Activated CD4-positive, alpha-beta T cell treated with anti-CD3 and anti-CD28 coated beads, Interleukin-2, amount 10 ng/mL, durations not matched to agents 24 days and 14 days (primary cell): ENCODE measurements at regions not wholly inside any gene's neighbourhood (a gene's known extent, or its start where the extent isn't known, plus 50 kb on each side); places are given as distances from the start of the nearest gene placed in this dataset.

Experiments used
- DNase-seq: peaks from one replicate; pipeline ENCODE4 v3.0.0; 2022
- H3K27ac Mint-ChIP-seq: one replicate; pipeline ENCODE4 v1.8.0; 2022; ENCODE audit warnings: mild to moderate bottlenecking, mixed read lengths
- H3K27me3 Mint-ChIP-seq: one replicate; pipeline ENCODE4 v1.8.0; 2022; ENCODE audit warnings: mixed read lengths
- H3K36me3 Mint-ChIP-seq: one replicate; pipeline ENCODE4 v1.8.0; 2022; ENCODE audit warnings: low read depth, mild to moderate bottlenecking, mixed read lengths
- H3K4me1 Mint-ChIP-seq: one replicate; pipeline ENCODE4 v1.8.0; 2021; ENCODE audit warnings: mixed read lengths
- H3K4me3 Mint-ChIP-seq: one replicate; pipeline ENCODE4 v1.8.0; 2022; ENCODE audit warnings: mild to moderate bottlenecking, moderate library complexity, mixed read lengths
- H3K9me3 Mint-ChIP-seq: one replicate; pipeline ENCODE4 v1.8.0; 2021; ENCODE audit warnings: mixed read lengths
- intact Hi-C: fragments of 100-400 bp; cut with micrococcal nuclease; formaldehyde crosslinking; loops from one replicate; pipeline ENCODE4 v1.15.1; 2023

- Mint-ChIP-seq H3K27me3 (no peaks in the 10 kb centered on the region), H3K4me1 (no peaks in the 10 kb centered on the region), H3K27ac (no peak overlapping the region), H3K9me3 (no peaks in the 10 kb centered on the region), H3K4me3 (no peak overlapping the region), H3K36me3 (no peaks in the 10 kb centered on the region)
- no peak for DNase-seq
- intact Hi-C loops: no loop called here
Observed at GRCh38 chr6:147903321-147903720, 394.8 kb downstream of the SAMD5 start.

- H3K9me3 Mint-ChIP-seq: no peaks in the 10 kb centered on the region
- H3K27me3 Mint-ChIP-seq: no peaks in the 10 kb centered on the region
- H3K4me3 Mint-ChIP-seq: no peak overlapping the region
- no peak for DNase-seq
- no peaks in the 10 kb centered on the region for H3K4me1 Mint-ChIP-seq
- no peak overlapping the region for H3K27ac Mint-ChIP-seq
- intact Hi-C loops: no loop called here
- no peaks in the 10 kb centered on the region for H3K36me3 Mint-ChIP-seq
Observed at GRCh38 chr6:147903931-147904330, 395.4 kb downstream of the SAMD5 start.

DNA sequence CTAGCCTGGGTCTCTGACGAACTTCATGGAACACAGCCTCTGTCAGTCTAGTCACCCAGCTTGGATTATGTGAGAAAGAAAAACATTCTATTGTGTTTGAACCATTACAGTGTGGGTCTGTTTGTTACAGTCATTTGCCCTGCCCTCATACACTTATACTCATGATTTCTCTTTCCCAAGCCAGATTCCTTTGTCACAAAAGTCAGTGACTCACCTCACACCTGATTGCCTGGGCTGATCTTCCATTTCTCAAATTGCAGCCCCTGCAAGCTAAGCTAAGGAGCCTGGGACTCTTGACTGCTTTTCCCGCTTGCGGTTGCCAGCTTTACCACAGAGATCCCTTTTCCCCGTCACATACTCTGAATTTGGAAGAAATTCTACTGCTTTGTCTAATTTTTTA lies 395.9 kb downstream of the SAMD5 start:
- Mint-ChIP-seq H3K9me3 (no peaks in the 10 kb centered on the region), H3K36me3 (no peaks in the 10 kb centered on the region), H3K4me3 (no peak overlapping the region), H3K27ac (no peak overlapping the region), H3K4me1 (no peaks in the 10 kb centered on the region), H3K27me3 (no peaks in the 10 kb centered on the region)
- DNase-seq: no peak
- intact Hi-C loops: no loop called here

GRCh38 chr6:147905711-147906110 lies 397.2 kb downstream of the SAMD5 start:
- Mint-ChIP-seq H3K27ac (no peak overlapping the region), H3K27me3 (no peaks in the 10 kb centered on the region), H3K36me3 (no peaks in the 10 kb centered on the region), H3K4me1 (no peaks in the 10 kb centered on the region), H3K9me3 (no peaks in the 10 kb centered on the region), H3K4me3 (no peak overlapping the region)
- DNase-seq: no peak
- intact Hi-C loops: no loop called here

DNA sequence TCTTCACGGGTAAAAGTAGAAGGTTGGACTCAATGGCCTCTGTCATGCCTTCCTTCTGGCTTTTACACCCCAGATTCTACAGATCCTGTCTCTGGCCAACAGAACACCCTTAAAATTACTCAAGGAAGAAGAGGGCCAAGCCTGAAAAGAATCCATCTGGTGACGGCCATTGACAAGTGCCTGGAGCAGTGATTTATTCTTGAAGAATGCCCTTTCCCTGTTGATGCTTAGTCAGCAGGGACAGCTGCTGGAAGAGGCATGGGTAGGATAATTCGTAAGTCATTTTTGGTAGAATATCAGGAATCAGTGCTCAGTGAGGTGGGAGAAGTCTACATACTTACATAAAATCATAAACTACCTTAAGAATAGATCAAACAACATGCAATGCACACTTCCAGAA lies 397.9 kb downstream of the SAMD5 start:
- H3K27ac Mint-ChIP-seq: no peak overlapping the region
- no peaks in the 10 kb centered on the region for H3K4me1 Mint-ChIP-seq
- H3K9me3 Mint-ChIP-seq: no peaks in the 10 kb centered on the region
- DNase-seq: no peak
- H3K27me3 Mint-ChIP-seq: no peaks in the 10 kb centered on the region
- intact Hi-C loops: no loop called here
- no peaks in the 10 kb centered on the region for H3K36me3 Mint-ChIP-seq
- H3K4me3 Mint-ChIP-seq: no peak overlapping the region

DNA sequence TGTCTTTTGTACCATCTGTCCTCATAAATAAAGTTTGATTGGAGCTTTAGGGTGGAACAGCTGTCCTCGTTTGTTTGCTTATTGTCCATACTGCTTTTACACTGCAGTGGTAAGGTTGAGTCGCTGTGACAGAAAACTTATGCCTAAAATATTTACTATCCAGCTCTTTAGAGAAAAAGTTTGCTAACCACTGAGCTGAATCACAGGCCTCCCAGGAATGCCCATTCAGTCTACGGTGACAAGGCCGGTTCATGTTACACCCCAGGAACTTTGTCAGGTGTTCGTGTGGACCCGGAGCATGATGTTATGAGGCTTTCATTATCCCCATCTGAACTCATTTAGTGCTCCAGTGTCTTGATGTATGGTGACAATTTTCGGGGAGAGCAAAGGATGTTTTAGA lies 401.1 kb downstream of the SAMD5 start:
- no peaks in the 10 kb centered on the region for H3K27me3 Mint-ChIP-seq
- DNase-seq: no peak
- H3K4me1 Mint-ChIP-seq: no peaks in the 10 kb centered on the region
- intact Hi-C loops: no loop called here
- H3K4me3 Mint-ChIP-seq: no peak overlapping the region
- no peaks in the 10 kb centered on the region for H3K36me3 Mint-ChIP-seq
- H3K27ac Mint-ChIP-seq: no peak overlapping the region
- peaks cover under 1% of the 10 kb centered on the region for H3K9me3 Mint-ChIP-seq

- no peaks in the 10 kb centered on the region for H3K27me3 Mint-ChIP-seq
- H3K27ac Mint-ChIP-seq: no peak overlapping the region
- no peak for DNase-seq
- no peak overlapping the region for H3K4me3 Mint-ChIP-seq
- intact Hi-C loops: no loop called here
- peaks cover 4% of the 10 kb centered on the region for H3K9me3 Mint-ChIP-seq
- H3K36me3 Mint-ChIP-seq: no peaks in the 10 kb centered on the region
- no peaks in the 10 kb centered on the region for H3K4me1 Mint-ChIP-seq
Observed at GRCh38 chr6:147910281-147910680, 401.8 kb downstream of the SAMD5 start.

- no peaks in the 10 kb centered on the region for H3K36me3 Mint-ChIP-seq
- H3K4me1 Mint-ChIP-seq: no peaks in the 10 kb centered on the region
- no peak overlapping the region for H3K4me3 Mint-ChIP-seq
- intact Hi-C loops: no loop called here
- H3K9me3 Mint-ChIP-seq: peaks cover 4% of the 10 kb centered on the region
- no peak for DNase-seq
- no peaks in the 10 kb centered on the region for H3K27me3 Mint-ChIP-seq
- H3K27ac Mint-ChIP-seq: no peak overlapping the region
Observed at GRCh38 chr6:147911057-147911456, 402.6 kb downstream of the SAMD5 start.

- Mint-ChIP-seq H3K9me3 (peaks cover 4% of the 10 kb centered on the region), H3K27me3 (no peaks in the 10 kb centered on the region), H3K27ac (no peak overlapping the region)
Observed at GRCh38 chr6:147911686-147912085, 403.2 kb downstream of the SAMD5 start.

DNA sequence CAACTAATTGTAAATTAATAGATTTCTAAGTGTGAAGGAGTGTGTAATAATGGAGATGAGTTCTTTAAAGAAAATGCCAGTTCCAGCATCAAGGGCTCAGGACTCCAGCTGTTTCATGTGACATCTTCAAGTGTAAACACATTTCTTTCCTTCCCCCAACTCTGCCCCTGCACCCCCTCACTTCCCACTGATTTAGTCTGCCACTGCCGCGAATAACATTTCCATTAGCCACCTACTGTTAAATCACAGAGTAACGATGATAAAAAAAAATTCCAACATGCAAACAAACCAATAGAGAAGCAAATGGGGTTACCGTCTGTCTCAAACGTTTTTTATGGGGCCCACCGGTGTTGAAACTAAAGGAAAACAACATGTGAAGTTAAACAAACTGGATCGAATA lies 414.3 kb downstream of the SAMD5 start:
- Mint-ChIP-seq H3K36me3 (no peaks in the 10 kb centered on the region), H3K27ac (no peak overlapping the region), H3K4me1 (no peaks in the 10 kb centered on the region), H3K27me3 (no peaks in the 10 kb centered on the region), H3K9me3 (peaks cover 8% of the 10 kb centered on the region), H3K4me3 (no peak overlapping the region)
- intact Hi-C loops: no loop called here
- no peak for DNase-seq

More at GRCh38 chr6:147911686-147912085, 403.2 kb downstream of the SAMD5 start:
- intact Hi-C loops: no loop called here
- DNase-seq: no peak
- no peak overlapping the region for H3K4me3 Mint-ChIP-seq
- no peaks in the 10 kb centered on the region for H3K4me1 Mint-ChIP-seq
- H3K36me3 Mint-ChIP-seq: no peaks in the 10 kb centered on the region

DNA sequence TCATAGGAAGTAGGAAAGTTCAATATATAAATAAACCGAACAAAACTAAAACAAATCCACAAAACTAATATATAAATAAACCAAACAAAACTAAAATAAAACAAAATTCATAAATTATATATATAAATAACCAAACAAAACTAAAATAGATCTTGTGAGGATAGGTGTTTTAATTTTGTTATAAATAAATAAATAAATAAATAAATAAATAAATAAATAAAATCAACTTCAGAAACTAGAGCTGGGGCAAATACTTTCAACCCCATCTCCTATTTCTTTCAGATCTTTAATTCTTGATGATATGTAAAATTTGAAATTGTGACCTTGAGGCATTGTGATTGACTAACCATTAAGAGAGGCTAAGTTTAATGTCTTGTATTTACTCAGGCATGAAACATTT lies 416.1 kb downstream of the SAMD5 start:
- Mint-ChIP-seq H3K9me3 (peaks cover 14% of the 10 kb centered on the region), H3K27ac (no peak overlapping the region)

GRCh38 chr6:147925826-147926225 lies 416.8 kb upstream of the SASH1 start:
- Mint-ChIP-seq H3K27ac (no peak overlapping the region), H3K36me3 (no peaks in the 10 kb centered on the region), H3K9me3 (peaks cover 14% of the 10 kb centered on the region), H3K4me1 (no peaks in the 10 kb centered on the region), H3K27me3 (no peaks in the 10 kb centered on the region), H3K4me3 (no peak overlapping the region)
- intact Hi-C loops: no loop called here
- no peak for DNase-seq

More for the DNA sequence above, 416.1 kb downstream of the SAMD5 start:
- intact Hi-C loops: no loop called here
- no peak overlapping the region for H3K4me3 Mint-ChIP-seq
- no peak for DNase-seq
- H3K27me3 Mint-ChIP-seq: no peaks in the 10 kb centered on the region
- no peaks in the 10 kb centered on the region for H3K4me1 Mint-ChIP-seq
- H3K36me3 Mint-ChIP-seq: no peaks in the 10 kb centered on the region

DNA sequence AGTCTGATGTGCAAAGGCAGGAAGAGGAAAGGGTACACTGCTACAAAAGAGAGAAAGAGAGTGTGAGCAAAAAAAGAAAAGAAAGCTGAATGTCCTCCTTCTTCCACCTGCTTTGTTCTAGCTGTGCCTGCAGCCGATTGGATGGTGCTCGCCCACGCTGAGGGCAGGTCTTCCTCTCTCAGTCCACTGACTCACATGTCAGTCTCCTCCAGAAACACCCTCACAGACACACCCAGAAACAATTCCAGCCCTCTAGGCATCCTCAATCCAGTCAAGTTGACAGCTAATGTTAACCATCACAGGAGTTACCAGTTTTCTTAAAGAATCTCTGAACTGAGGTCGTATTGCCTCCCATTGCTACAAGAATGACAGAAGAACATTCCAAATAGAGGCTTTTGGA lies 411.9 kb upstream of the SASH1 start:
- H3K9me3 Mint-ChIP-seq: peaks cover 14% of the 10 kb centered on the region
- DNase-seq: no peak
- H3K4me1 Mint-ChIP-seq: no peaks in the 10 kb centered on the region
- intact Hi-C loops: no loop called here
- H3K36me3 Mint-ChIP-seq: no peaks in the 10 kb centered on the region
- H3K4me3 Mint-ChIP-seq: no peak overlapping the region
- H3K27ac Mint-ChIP-seq: no peak overlapping the region
- H3K27me3 Mint-ChIP-seq: no peaks in the 10 kb centered on the region

DNA sequence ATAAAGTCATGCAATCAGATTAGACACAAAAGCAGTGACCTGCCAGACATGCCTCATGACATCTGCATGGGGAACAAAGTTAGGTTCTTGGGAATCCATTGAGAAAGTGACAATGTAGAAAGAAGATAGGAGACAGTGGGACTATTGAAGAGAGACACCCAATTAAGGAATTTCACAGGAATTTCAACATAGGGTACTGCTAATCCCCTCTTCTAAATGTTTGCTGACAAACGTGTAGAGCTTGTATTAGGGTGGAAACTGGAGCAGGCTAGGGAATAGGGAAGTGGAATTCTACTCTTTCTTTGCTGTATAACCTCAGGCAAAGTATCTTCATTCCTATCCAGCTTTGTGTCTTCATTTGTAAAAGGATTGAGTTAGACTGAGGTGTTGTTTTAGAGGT lies 409.4 kb upstream of the SASH1 start:
- Mint-ChIP-seq H3K4me1 (no peaks in the 10 kb centered on the region), H3K27ac (no peak overlapping the region), H3K4me3 (no peak overlapping the region), H3K36me3 (no peaks in the 10 kb centered on the region), H3K27me3 (no peaks in the 10 kb centered on the region), H3K9me3 (peaks cover 5% of the 10 kb centered on the region)
- no peak for DNase-seq
- intact Hi-C loops: no loop called here

GRCh38 chr6:147935656-147936055 lies 407.0 kb upstream of the SASH1 start:
- no peaks in the 10 kb centered on the region for H3K9me3 Mint-ChIP-seq
- no peak overlapping the region for H3K4me3 Mint-ChIP-seq
- no peaks in the 10 kb centered on the region for H3K27me3 Mint-ChIP-seq
- H3K4me1 Mint-ChIP-seq: no peaks in the 10 kb centered on the region
- no peak overlapping the region for H3K27ac Mint-ChIP-seq
- H3K36me3 Mint-ChIP-seq: no peaks in the 10 kb centered on the region
- DNase-seq: no peak
- intact Hi-C loops: no loop called here
